Liver (tissue), 8 donors: ENCODE measurements at regions not wholly inside any gene's neighbourhood (a gene's known extent, or its start where the extent isn't known, plus 50 kb on each side); places are given as distances from the start of the nearest gene placed in this dataset.

Source experiments
- DNase-seq: peaks from one replicate; pipeline ENCODE4 v3.0.0-alpha.2; 2017; ENCODE audit warnings: low spot score
- H3K27ac ChIP-seq, 2 donors: one replicate each; pipeline ENCODE4 v1.7.0; 2013; ENCODE audit warnings: inconsistent platforms in 2 of 2, low read length in 2 of 2, control low read depth in 1 of 2, low read depth in 1 of 2, mild to moderate bottlenecking in 1 of 2
- H3K27me3 ChIP-seq, 4 donors: one replicate each; pipeline versions ENCODE4 v1.6.1 to v1.7.0; 2013; ENCODE audit warnings: low read length in 3 of 4, inconsistent platforms in 1 of 4, mild to moderate bottlenecking in 1 of 4, moderate library complexity in 1 of 4; ENCODE audit not compliant: control insufficient read depth in 4 of 4, insufficient read depth in 4 of 4
- H3K36me3 ChIP-seq, 4 donors: one replicate each; pipeline versions ENCODE4 v1.6.1 to v1.7.0; 2013; ENCODE audit warnings: low read length in 3 of 4, mild to moderate bottlenecking in 3 of 4, low read depth in 1 of 4, moderate library complexity in 1 of 4; ENCODE audit not compliant: control insufficient read depth in 4 of 4, insufficient read depth in 3 of 4
- H3K4me1 ChIP-seq, 4 donors: one replicate each; pipeline versions ENCODE4 v1.6.1 to v1.7.0; 2013; ENCODE audit warnings: low read length in 3 of 4, mild to moderate bottlenecking in 3 of 4, moderate library complexity in 1 of 4; ENCODE audit not compliant: control insufficient read depth in 4 of 4, insufficient read depth in 4 of 4
- H3K4me3 ChIP-seq, 3 donors: one replicate each; pipeline versions ENCODE4 v1.6.1 to v1.7.0; 2013; ENCODE audit warnings: low read length in 3 of 3, control low read depth in 1 of 3, low read depth in 1 of 3, mild to moderate bottlenecking in 1 of 3
- H3K9ac ChIP-seq, 2 donors: one replicate each; pipeline ENCODE4 v1.7.0; 2013; ENCODE audit warnings: low read length in 2 of 2, mild to moderate bottlenecking in 2 of 2, moderate library complexity in 2 of 2, control low read depth in 1 of 2, low read depth in 1 of 2
- H3K9me3 ChIP-seq, 4 donors: one replicate each; pipeline versions ENCODE4 v1.6.1 to v1.7.0; 2013; ENCODE audit warnings: low read length in 3 of 4; ENCODE audit not compliant: control insufficient read depth in 4 of 4
- ATF3 ChIP-seq: IDR thresholded peaks from 2 replicates; pipeline ENCODE4 v1.6.1; 2016; ENCODE audit warnings: antibody characterized with exemption
- CTCF ChIP-seq: fragments of 150-350 bp; IDR thresholded peaks from 2 replicates; pipeline ENCODE4 v1.5.1; 2017; ENCODE audit warnings: improper control_type of control experiment, low read depth, low read length; ENCODE audit not compliant: missing input control
- EGR1 ChIP-seq, 2 donors: IDR thresholded peaks; 2 replicates each; pipeline ENCODE4 v1.6.1; 2016 to 2018; ENCODE audit warnings: antibody characterized with exemption in 2 of 2, low read depth in 2 of 2
- FOXA1 ChIP-seq: IDR thresholded peaks from 2 replicates; pipeline ENCODE4 v1.6.1; 2016; ENCODE audit warnings: antibody characterized with exemption
- FOXA2 ChIP-seq: IDR thresholded peaks from 2 replicates; pipeline ENCODE4 v1.6.1; 2016; ENCODE audit warnings: antibody characterized with exemption
- GABPA ChIP-seq, 2 donors: IDR thresholded peaks in 1 of 2; conservative IDR thresholded peaks in 1 of 2; 2 replicates each; pipeline ENCODE4 v1.6.1; 2016; ENCODE audit warnings: antibody characterized with exemption in 2 of 2, mild to moderate bottlenecking in 1 of 2, moderate library complexity in 1 of 2
- HNF4A ChIP-seq, 2 donors: conservative IDR thresholded peaks; 2 replicates each; pipeline ENCODE4 v1.6.1; 2016; ENCODE audit warnings: antibody characterized with exemption in 2 of 2, mild to moderate bottlenecking in 2 of 2
- HNF4G ChIP-seq: IDR thresholded peaks from 2 replicates; pipeline ENCODE4 v1.6.1; 2016; ENCODE audit warnings: antibody characterized with exemption
- MAX ChIP-seq: IDR thresholded peaks from 2 replicates; pipeline ENCODE4 v1.6.1; 2016; ENCODE audit warnings: antibody characterized with exemption
- NR2F2 ChIP-seq: IDR thresholded peaks from 2 replicates; pipeline ENCODE4 v1.6.1; 2016; ENCODE audit warnings: antibody characterized with exemption
- RAD21 ChIP-seq, 2 donors: IDR thresholded peaks; 2 replicates each; pipeline ENCODE4 v1.6.1; 2016; ENCODE audit warnings: antibody characterized with exemption in 2 of 2, mild to moderate bottlenecking in 2 of 2
- REST ChIP-seq: IDR thresholded peaks from 2 replicates; pipeline ENCODE4 v1.6.1; 2016; ENCODE audit warnings: antibody characterized with exemption, mild to moderate bottlenecking
- RXRA ChIP-seq, 2 donors: IDR thresholded peaks; 2 replicates each; pipeline ENCODE4 v1.6.1; 2017 to 2018; ENCODE audit warnings: antibody characterized with exemption in 2 of 2, mild to moderate bottlenecking in 1 of 2
- TAF1 ChIP-seq: conservative IDR thresholded peaks from 2 replicates; pipeline ENCODE4 v1.6.1; 2016; ENCODE audit warnings: antibody characterized with exemption, mild to moderate bottlenecking
- YY1 ChIP-seq: IDR thresholded peaks from 2 replicates; pipeline ENCODE4 v1.6.1; 2016; ENCODE audit warnings: antibody characterized with exemption, mild to moderate bottlenecking
- WGBS: extraction: QIAGEN DNeasy Blood & Tissue Kit; methylation state at CpG from one replicate; pipeline ENCODE4 v1.1.7; 2013; 5-methylcytosine and 5-hydroxymethylcytosine counted together
- TF ChIP-seq, protein P1 (sequence below): IDR thresholded peaks from 2 replicates; pipeline ENCODE4 v1.6.1; 2016; ENCODE audit warnings: antibody characterized with exemption
- donor health status: healthy.
- donor health status: healthy.
- donor health status: healthy.
- donor health status: healthy.
- donor health status: healthy.

DNA sequence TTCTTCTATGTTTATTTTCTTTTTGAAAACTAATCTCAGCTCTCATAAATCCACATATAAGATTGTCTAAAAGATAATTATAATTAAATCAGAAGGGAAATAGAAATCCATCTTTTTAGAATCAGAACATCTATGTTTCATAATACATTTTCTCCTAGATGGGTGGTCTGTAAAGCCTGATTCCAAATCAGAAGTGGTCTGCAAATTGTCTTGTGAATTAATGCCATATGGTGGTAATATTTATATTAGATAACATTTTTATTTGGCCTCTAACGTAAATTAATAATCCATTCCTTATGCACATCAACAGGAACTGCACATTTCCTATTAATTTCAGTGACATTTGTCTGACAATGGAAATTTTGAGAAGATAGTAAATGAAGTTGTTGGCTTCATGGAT lies 52.8 kb upstream of the TBC1D5 start:
- DNase-seq = no peak
- Histone ChIP-seq H3K27me3 (no peaks in the 10 kb centered on the region), H3K4me1 (no peaks in the 10 kb centered on the region), H3K36me3 (no peaks in the 10 kb centered on the region), H3K9me3 (peaks cover 0 to 5% (median 1%) of the 10 kb centered on the region in 4 donors), H3K4me3 (no peak overlapping the region), H3K27ac (no peak overlapping the region), H3K9ac (no peak overlapping the region)
- 78% methylated on average over 1 of the region's 1 CpG for WGBS
- TF ChIP-seq GABPA (IDR thresholded peaks at IDR 0.05 in 1 of 2, conservative IDR thresholded peaks at IDR 0.05 in 1 of 2) = no peak
- no peak for TF ChIP-seq REST
- no peak for TF ChIP-seq RXRA (IDR thresholded peaks at IDR 0.05)
- TF ChIP-seq NR2F2 = no peak
- TF ChIP-seq HNF4A (conservative IDR thresholded peaks at IDR 0.05) = no peak
- no peak for TF ChIP-seq RAD21 (IDR thresholded peaks at IDR 0.05)
- no peak for TF ChIP-seq HNF4G
- TF ChIP-seq CTCF = no peak
- TF ChIP-seq, protein P1, sequence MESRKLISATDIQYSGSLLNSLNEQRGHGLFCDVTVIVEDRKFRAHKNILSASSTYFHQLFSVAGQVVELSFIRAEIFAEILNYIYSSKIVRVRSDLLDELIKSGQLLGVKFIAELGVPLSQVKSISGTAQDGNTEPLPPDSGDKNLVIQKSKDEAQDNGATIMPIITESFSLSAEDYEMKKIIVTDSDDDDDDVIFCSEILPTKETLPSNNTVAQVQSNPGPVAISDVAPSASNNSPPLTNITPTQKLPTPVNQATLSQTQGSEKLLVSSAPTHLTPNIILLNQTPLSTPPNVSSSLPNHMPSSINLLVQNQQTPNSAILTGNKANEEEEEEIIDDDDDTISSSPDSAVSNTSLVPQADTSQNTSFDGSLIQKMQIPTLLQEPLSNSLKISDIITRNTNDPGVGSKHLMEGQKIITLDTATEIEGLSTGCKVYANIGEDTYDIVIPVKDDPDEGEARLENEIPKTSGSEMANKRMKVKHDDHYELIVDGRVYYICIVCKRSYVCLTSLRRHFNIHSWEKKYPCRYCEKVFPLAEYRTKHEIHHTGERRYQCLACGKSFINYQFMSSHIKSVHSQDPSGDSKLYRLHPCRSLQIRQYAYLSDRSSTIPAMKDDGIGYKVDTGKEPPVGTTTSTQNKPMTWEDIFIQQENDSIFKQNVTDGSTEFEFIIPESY = no peak
- no peak for TF ChIP-seq MAX
- TF ChIP-seq TAF1 = no peak
- no peak for TF ChIP-seq FOXA1
- TF ChIP-seq YY1 = no peak
- no peak for TF ChIP-seq EGR1 (IDR thresholded peaks at IDR 0.05; ENCODE audit: low read depth in 2 of 2)
- no peak for TF ChIP-seq ATF3
- TF ChIP-seq FOXA2 = no peak
